ENCODE measurements at regions not wholly inside any gene's neighbourhood (a gene's known extent, or its start where the extent isn't known, plus 50 kb on each side); places are given as distances from the start of the nearest gene placed in this dataset.

GRCh38 chr1:110780600-110781484, 92.1 kb upstream of the CD53 start:
- TF ChIP-seq YY1 (IDR thresholded peaks at IDR 0.05; ENCODE audit: insufficient read depth, insufficient read length): no peak
- TF ChIP-seq ZNF274 (IDR thresholded peaks at IDR 0.05; ENCODE audit: low read depth, low read length): no peak

Measured in NT2/D1 (cell line).